OCI-LY1 (cell line): ENCODE measurements at regions not wholly inside any gene's neighbourhood (a gene's known extent, or its start where the extent isn't known, plus 50 kb on each side); places are given as distances from the start of the nearest gene placed in this dataset.

Source experiments
- H2AFZ ChIP-seq: fragments of 200-600 bp; sonication (generic), shearing (Covaris generic); 2 replicates; pipeline ENCODE4 v1.6.0; 2014; ENCODE audit warnings: antibody characterized with exemption, mild to moderate bottlenecking, low read length
- H3F3A ChIP-seq: fragments of 200-600 bp; sonication (generic), shearing (Covaris generic); 2 replicates; pipeline ENCODE4 v1.6.0; 2014; ENCODE audit warnings: mild to moderate bottlenecking, antibody characterized with exemption, low read length, moderate library complexity; ENCODE audit not compliant: insufficient read depth
- H3K27ac ChIP-seq: fragments of 200-600 bp; sonication (generic); 2 replicates; pipeline ENCODE4 v1.5.1; 2014; ENCODE audit warnings: low read length, mixed run types, mild to moderate bottlenecking, low read depth; ENCODE audit not compliant: poor library complexity, severe bottlenecking
- H3K27me3 ChIP-seq: fragments of 200-600 bp; sonication (generic); 2 replicates; pipeline ENCODE4 v1.6.0; 2014; ENCODE audit warnings: antibody characterized with exemption, mild to moderate bottlenecking, low read length, moderate library complexity; ENCODE audit not compliant: insufficient read depth
- H3K36me3 ChIP-seq: fragments of 200-600 bp; sonication (generic); 2 replicates; pipeline ENCODE4 v1.6.1; 2014; ENCODE audit warnings: mild to moderate bottlenecking, antibody characterized with exemption, low read length, moderate library complexity, mixed read lengths; ENCODE audit not compliant: insufficient read depth
- H3K4me1 ChIP-seq: fragments of 200-600 bp; sonication (generic); 2 replicates; pipeline ENCODE4 v1.5.1; 2014; ENCODE audit warnings: mild to moderate bottlenecking, low read length, moderate library complexity; ENCODE audit not compliant: insufficient read depth, severe bottlenecking
- H3K4me2 ChIP-seq: fragments of 200-600 bp; sonication (generic), shearing (Covaris generic); 2 replicates; pipeline ENCODE4 v1.6.1; 2014; ENCODE audit warnings: low read length
- H3K4me3 ChIP-seq: fragments of 200-600 bp; sonication (generic); 2 replicates; pipeline ENCODE4 v1.5.1; 2014; ENCODE audit warnings: low read length, low read depth, mild to moderate bottlenecking, mixed read lengths; ENCODE audit not compliant: poor library complexity, severe bottlenecking
- H3K79me2 ChIP-seq: fragments of 200-600 bp; shearing (Covaris generic); 2 replicates; pipeline ENCODE4 v1.6.1; 2016; ENCODE audit warnings: mixed run types, low read length, mixed read lengths; ENCODE audit not compliant: insufficient read depth
- H3K9ac ChIP-seq: fragments of 200-600 bp; sonication (generic), shearing (Covaris generic); 2 replicates; pipeline ENCODE4 v1.6.1; 2014; ENCODE audit warnings: mild to moderate bottlenecking, low read length, mixed read lengths
- H3K9me2 ChIP-seq: fragments of 200-600 bp; sonication (generic), shearing (Covaris generic); 2 replicates; pipeline ENCODE4 v1.6.1; 2014; ENCODE audit warnings: low read depth, mild to moderate bottlenecking, low read length, mixed read lengths
- H3K9me3 ChIP-seq: fragments of 200-600 bp; shearing (Covaris generic); 2 replicates; pipeline ENCODE4 v1.6.1; 2014; ENCODE audit warnings: low read length, mixed read lengths
- H4K20me1 ChIP-seq: fragments of 200-600 bp; sonication (generic), shearing (Covaris generic); 2 replicates; pipeline ENCODE4 v1.6.0; 2016; ENCODE audit warnings: mild to moderate bottlenecking, low read length; ENCODE audit not compliant: insufficient read depth
- EZH2 ChIP-seq: fragments of 200-600 bp; sonication (generic), shearing (Covaris generic); IDR thresholded peaks from 2 replicates; pipeline ENCODE4 v1.8.0; 2017; ENCODE audit warnings: borderline replicate concordance, mixed run types, mild to moderate bottlenecking, antibody characterized with exemption, low read length, moderate library complexity, mixed read lengths
- TF ChIP-seq, protein P1 (sequence below): fragments of 200-600 bp; sonication (generic), shearing (Covaris generic); IDR thresholded peaks from 2 replicates; pipeline ENCODE4 v1.5.1; 2017; ENCODE audit warnings: mild to moderate bottlenecking, antibody characterized with exemption, low read length, moderate library complexity, mixed read lengths

DNA sequence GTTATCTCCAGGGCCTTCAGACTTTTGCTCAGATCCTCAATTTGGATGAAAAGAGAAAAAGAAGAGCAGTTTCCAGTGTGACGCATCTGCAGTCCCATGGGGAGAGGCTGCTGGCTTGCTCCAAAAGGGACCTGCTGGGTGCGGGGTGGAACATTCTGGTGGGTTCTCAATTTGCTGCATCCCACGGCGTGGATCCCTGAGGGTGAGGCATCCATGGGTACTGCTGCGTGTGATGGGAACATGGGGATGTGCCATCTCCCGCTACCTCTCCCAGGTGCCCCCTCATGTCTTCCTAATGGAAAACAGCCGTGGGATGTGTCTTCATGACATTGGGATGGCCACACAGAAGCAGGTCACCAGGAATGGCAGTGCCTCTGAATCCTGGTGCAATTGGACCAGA lies 221.3 kb upstream of the AJAP1 start:
- no peak overlapping the region for H3K4me2 ChIP-seq
- no peaks in the 10 kb centered on the region for H3F3A ChIP-seq
- H3K9ac ChIP-seq, result no peak overlapping the region
- TF ChIP-seq, protein P1, sequence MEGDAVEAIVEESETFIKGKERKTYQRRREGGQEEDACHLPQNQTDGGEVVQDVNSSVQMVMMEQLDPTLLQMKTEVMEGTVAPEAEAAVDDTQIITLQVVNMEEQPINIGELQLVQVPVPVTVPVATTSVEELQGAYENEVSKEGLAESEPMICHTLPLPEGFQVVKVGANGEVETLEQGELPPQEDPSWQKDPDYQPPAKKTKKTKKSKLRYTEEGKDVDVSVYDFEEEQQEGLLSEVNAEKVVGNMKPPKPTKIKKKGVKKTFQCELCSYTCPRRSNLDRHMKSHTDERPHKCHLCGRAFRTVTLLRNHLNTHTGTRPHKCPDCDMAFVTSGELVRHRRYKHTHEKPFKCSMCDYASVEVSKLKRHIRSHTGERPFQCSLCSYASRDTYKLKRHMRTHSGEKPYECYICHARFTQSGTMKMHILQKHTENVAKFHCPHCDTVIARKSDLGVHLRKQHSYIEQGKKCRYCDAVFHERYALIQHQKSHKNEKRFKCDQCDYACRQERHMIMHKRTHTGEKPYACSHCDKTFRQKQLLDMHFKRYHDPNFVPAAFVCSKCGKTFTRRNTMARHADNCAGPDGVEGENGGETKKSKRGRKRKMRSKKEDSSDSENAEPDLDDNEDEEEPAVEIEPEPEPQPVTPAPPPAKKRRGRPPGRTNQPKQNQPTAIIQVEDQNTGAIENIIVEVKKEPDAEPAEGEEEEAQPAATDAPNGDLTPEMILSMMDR, result no peak
- H3K27ac ChIP-seq, result no peak overlapping the region
- H3K36me3 ChIP-seq, result no peaks in the 10 kb centered on the region
- no peaks in the 10 kb centered on the region for H3K9me3 ChIP-seq
- no peak overlapping the region for H3K4me3 ChIP-seq
- no peaks in the 10 kb centered on the region for H3K79me2 ChIP-seq
- no peaks in the 10 kb centered on the region; the same call in 1 of the 2 replicates for H3K27me3 ChIP-seq
- no peaks in the 10 kb centered on the region for H4K20me1 ChIP-seq
- H3K4me1 ChIP-seq, result no peaks in the 10 kb centered on the region
- H3K9me2 ChIP-seq, result no peaks in the 10 kb centered on the region
- no peak overlapping the region for H2AFZ ChIP-seq

- Histone ChIP-seq H3K9ac (no peak overlapping the region), H3K27me3 (no peaks in the 10 kb centered on the region), H3K36me3 (no peaks in the 10 kb centered on the region), H4K20me1 (no peaks in the 10 kb centered on the region), H3K4me3 (no peak overlapping the region), H3K9me2 (no peaks in the 10 kb centered on the region), H3K27ac (no peak overlapping the region), H2AFZ (no peak overlapping the region), H3K4me1 (no peaks in the 10 kb centered on the region), H3K9me3 (no peaks in the 10 kb centered on the region), H3F3A (no peaks in the 10 kb centered on the region), H3K79me2 (no peaks in the 10 kb centered on the region), H3K4me2 (no peak overlapping the region)
- no peak for TF ChIP-seq EZH2
- TF ChIP-seq, protein P1, result no peak
Measured at GRCh38 chr1:4444086-4444485, 210.3 kb upstream of the AJAP1 start.

DNA sequence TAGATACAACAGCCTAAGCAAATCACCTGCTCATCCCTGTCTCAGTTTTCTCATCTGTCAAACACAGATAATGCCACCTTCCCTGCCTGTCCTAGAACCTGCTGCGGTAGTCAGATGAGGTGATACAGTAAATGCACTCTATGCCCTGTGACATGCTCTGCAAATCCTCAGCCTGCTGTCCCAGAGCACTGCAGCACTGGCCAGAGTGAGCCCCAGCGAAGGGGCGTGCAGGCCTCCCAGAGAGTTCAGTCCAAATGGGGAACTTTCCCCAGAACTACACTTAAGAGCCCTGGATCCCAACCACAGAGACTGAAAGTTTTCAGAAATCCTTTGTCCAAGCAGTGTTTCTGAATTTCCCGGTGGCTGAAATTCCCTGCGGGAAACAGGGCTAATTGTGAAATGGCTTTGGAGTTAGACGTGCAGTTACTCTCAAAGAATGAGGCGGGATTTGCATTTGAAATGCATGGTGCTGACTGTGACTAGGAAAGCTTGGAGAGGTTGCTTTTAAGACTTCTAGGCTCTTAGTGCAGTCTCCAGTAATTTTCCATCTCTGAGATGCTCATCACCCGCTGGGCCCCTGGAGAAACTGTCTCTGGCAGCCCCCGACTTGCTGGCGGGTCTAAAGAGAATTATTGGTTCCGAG lies 206.5 kb upstream of the AJAP1 start:
- Histone ChIP-seq H3K9ac (no peak overlapping the region), H3K4me3 (no peak overlapping the region), H3K79me2 (no peaks in the 10 kb centered on the region), H3F3A (no peaks in the 10 kb centered on the region), H3K27ac (no peak overlapping the region), H3K9me3 (no peaks in the 10 kb centered on the region), H3K27me3 (no peaks in the 10 kb centered on the region; the same call in 1 of the 2 replicates), H3K4me2 (no peak overlapping the region), H2AFZ (no peak overlapping the region), H3K4me1 (no peaks in the 10 kb centered on the region), H4K20me1 (no peaks in the 10 kb centered on the region), H3K36me3 (no peaks in the 10 kb centered on the region), H3K9me2 (no peaks in the 10 kb centered on the region)
- TF ChIP-seq, protein P1, result no peak
- no peak for TF ChIP-seq EZH2
